ENCODE measurements at regions not wholly inside any gene's neighbourhood (a gene's known extent, or its start where the extent isn't known, plus 50 kb on each side); places are given as distances from the start of the nearest gene placed in this dataset.

DNA sequence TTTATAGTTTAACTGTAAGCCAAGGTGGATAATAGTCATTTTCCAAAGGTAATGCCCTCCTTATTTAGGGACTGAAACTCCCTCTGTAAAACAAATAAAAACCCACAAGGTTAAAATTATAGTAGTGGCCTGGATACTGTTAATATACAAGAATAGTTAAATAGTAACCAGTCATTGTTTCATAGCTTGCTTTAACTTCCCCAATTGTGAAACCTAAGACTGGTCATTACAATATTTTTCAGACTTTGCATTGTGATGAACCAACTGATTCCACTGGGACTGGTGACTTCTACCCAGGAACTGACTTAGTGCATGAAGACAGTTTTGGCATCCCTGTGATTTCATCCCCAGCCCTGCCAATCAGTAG is 162.6 kb downstream of the SMC2 start:
- H4K20me1 ChIP-seq (ENCODE audit: control insufficient read depth, insufficient read depth, insufficient read length) = no peaks in the 10 kb centered on the region
- H3K79me2 ChIP-seq (ENCODE audit: insufficient read depth, low read length) = no peaks in the 10 kb centered on the region
- H3K23ac ChIP-seq (ENCODE audit: insufficient read length, low read depth, low read length) = no peak overlapping the region
- TF ChIP-seq, protein P1, sequence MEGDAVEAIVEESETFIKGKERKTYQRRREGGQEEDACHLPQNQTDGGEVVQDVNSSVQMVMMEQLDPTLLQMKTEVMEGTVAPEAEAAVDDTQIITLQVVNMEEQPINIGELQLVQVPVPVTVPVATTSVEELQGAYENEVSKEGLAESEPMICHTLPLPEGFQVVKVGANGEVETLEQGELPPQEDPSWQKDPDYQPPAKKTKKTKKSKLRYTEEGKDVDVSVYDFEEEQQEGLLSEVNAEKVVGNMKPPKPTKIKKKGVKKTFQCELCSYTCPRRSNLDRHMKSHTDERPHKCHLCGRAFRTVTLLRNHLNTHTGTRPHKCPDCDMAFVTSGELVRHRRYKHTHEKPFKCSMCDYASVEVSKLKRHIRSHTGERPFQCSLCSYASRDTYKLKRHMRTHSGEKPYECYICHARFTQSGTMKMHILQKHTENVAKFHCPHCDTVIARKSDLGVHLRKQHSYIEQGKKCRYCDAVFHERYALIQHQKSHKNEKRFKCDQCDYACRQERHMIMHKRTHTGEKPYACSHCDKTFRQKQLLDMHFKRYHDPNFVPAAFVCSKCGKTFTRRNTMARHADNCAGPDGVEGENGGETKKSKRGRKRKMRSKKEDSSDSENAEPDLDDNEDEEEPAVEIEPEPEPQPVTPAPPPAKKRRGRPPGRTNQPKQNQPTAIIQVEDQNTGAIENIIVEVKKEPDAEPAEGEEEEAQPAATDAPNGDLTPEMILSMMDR (conservative IDR thresholded peaks at IDR 0.05) = no peak
- no peak overlapping the region for H3K4ac ChIP-seq (ENCODE audit: low read depth, low read length)
- H3K4me2 ChIP-seq (ENCODE audit: insufficient read depth, insufficient read length, low read length) = no peak overlapping the region
- no peak overlapping the region for H4K91ac ChIP-seq (ENCODE audit: insufficient read length, low read depth, low read length)
- H3T11ph ChIP-seq (ENCODE audit: low read length) = no peak overlapping the region
- H2BK12ac ChIP-seq (ENCODE audit: insufficient read length, low read depth, low read length) = no peak overlapping the region
- H3K9me3 ChIP-seq (ENCODE audit: control insufficient read depth, low read depth, low read length) = peaks cover 4% of the 10 kb centered on the region
- no peak overlapping the region for H3K14ac ChIP-seq (ENCODE audit: insufficient read depth, low read length)
- no peak overlapping the region for H2BK15ac ChIP-seq (ENCODE audit: low read depth, low read length)
- Mint-ChIP-seq H3K27me3 (ENCODE audit: low read depth) (no peaks in the 10 kb centered on the region), H3K27ac (peak overlapping the region in 1 of 3 experiments; percentile 89; a peak in 1 of 7 replicates), H3K9me3 (peaks cover 22 to 28% of the 10 kb centered on the region in 2 experiments), H3K36me3 (ENCODE audit: insufficient read depth in 1 of 3, low read depth in 3 of 3) (peaks cover 16 to 38% (median 19%) of the 10 kb centered on the region in 3 experiments), H3K4me3 (no peak overlapping the region), H3K4me1 (peaks cover 71 to 72% of the 10 kb centered on the region in 2 experiments)
- no peak overlapping the region for H4K5ac ChIP-seq (ENCODE audit: insufficient read length, low read depth, low read length)
- no peak overlapping the region for H3K9ac ChIP-seq (ENCODE audit: extremely low read depth, insufficient read length, low read length)
- H2AK5ac ChIP-seq (ENCODE audit: insufficient read length, low read length) = no peak overlapping the region
- no peak overlapping the region for H3K27ac ChIP-seq (ENCODE audit: insufficient read length, low read depth, low read length)
- H3K56ac ChIP-seq (ENCODE audit: insufficient read length, low read depth, low read length) = no peak overlapping the region
- no peak overlapping the region for H2AFZ ChIP-seq (ENCODE audit: low read length)
- no peak overlapping the region for H2BK20ac ChIP-seq (ENCODE audit: low read depth, low read length, poor library complexity, severe bottlenecking)
- H3K4me1 ChIP-seq (ENCODE audit: insufficient read depth, low read length) = peaks cover 4% of the 10 kb centered on the region; the same call in 1 of the 2 replicates
- no peak overlapping the region for H3K18ac ChIP-seq (ENCODE audit: insufficient read length, low read depth, low read length)
- no peaks in the 10 kb centered on the region for H3K79me1 ChIP-seq (ENCODE audit: insufficient read depth, low read depth, low read length, poor library complexity, severe bottlenecking)
- H2BK120ac ChIP-seq (ENCODE audit: low read depth, low read length, poor library complexity, severe bottlenecking) = no peak overlapping the region
- no peak for DNase-seq
- H3K23me2 ChIP-seq (ENCODE audit: insufficient read length, low read depth, low read length, poor library complexity, severe bottlenecking) = no peaks in the 10 kb centered on the region
- H3K27me3 ChIP-seq (ENCODE audit: insufficient read depth, low read length) = no peaks in the 10 kb centered on the region
- H2BK5ac ChIP-seq (ENCODE audit: insufficient read length, low read length) = no peak overlapping the region
- H4K8ac ChIP-seq (replicated peaks; ENCODE audit: insufficient read length, low read depth, low read length) = no peak overlapping the region

Measured in H9 (cell line).